H1 (cell line): ENCODE measurements at regions not wholly inside any gene's neighbourhood (a gene's known extent, or its start where the extent isn't known, plus 50 kb on each side); places are given as distances from the start of the nearest gene placed in this dataset.

ENCODE experiments used
- CTCF ChIA-PET: fragments of 300-600 bp; sonication (Branson Sonifier 250); formaldehyde crosslinking; loops from one replicate; lab custom pipeline; 2021; ENCODE audit not compliant: partially characterized antibody; lab: Charles Lee
- POLR2A ChIA-PET: fragments of 300-600 bp; sonication (Branson Sonifier 250); formaldehyde crosslinking; loops from one replicate; lab custom pipeline; 2021; ENCODE audit warnings: inconsistent platforms; ENCODE audit not compliant: partially characterized antibody; lab: Charles Lee
- DNase-seq, 2 experiments: peaks; one replicate each; pipeline versions ENCODE4 v3.0.0 to v3.0.0-alpha.2; 2010 to 2022; ENCODE audit warnings: low spot score in 2 of 2, low read depth in 1 of 2, mixed read lengths in 1 of 2
- FAIRE-seq: peaks from 2 replicates; lab custom pipeline; 2011; peaks lifted over from hg19 to GRCh38; lab: Jason Lieb, UNC
- H2AFZ ChIP-seq: 2 replicates; pipeline ENCODE4 v1.8.1; 2012; ENCODE audit warnings: low read length, inconsistent platforms
- H2AK5ac ChIP-seq: 2 replicates; pipeline ENCODE4 v1.6.1; 2013; ENCODE audit warnings: low read depth, low read length
- H2BK120ac ChIP-seq: replicated peaks from 2 replicates; pipeline ENCODE3; 2013; ENCODE audit warnings: low read depth, low read length, inconsistent platforms
- H2BK12ac ChIP-seq: 2 replicates; pipeline ENCODE4 v1.6.1; 2013; ENCODE audit warnings: low read depth, low read length
- H2BK15ac ChIP-seq: 2 replicates; pipeline ENCODE4 v1.6.1; 2013; ENCODE audit warnings: low read length
- H2BK20ac ChIP-seq: 2 replicates; pipeline ENCODE4 v1.6.1; 2013; ENCODE audit warnings: low read length
- H2BK5ac ChIP-seq: 2 replicates; pipeline ENCODE4 v1.6.1; 2013; ENCODE audit warnings: low read depth, low read length
- H3K14ac ChIP-seq: 2 replicates; pipeline ENCODE4 v1.6.1; 2013; ENCODE audit warnings: inconsistent platforms; ENCODE audit not compliant: insufficient read length
- H3K18ac ChIP-seq: 2 replicates; pipeline ENCODE4 v1.6.1; 2013; ENCODE audit warnings: low read length; ENCODE audit errors: extremely low read depth
- H3K23ac ChIP-seq: 2 replicates; pipeline ENCODE4 v1.6.1; 2013; ENCODE audit warnings: inconsistent platforms; ENCODE audit not compliant: insufficient read length
- H3K23me2 ChIP-seq: 2 replicates; pipeline ENCODE4 v1.6.1; 2013; ENCODE audit warnings: low read depth, low read length
- H3K27ac ChIP-seq: 2 replicates; pipeline ENCODE4 v1.6.1; 2011; ENCODE audit warnings: low read depth, low read length, inconsistent platforms
- H3K27me3 ChIP-seq, 4 experiments: replicated peaks in 1 of 4; 1 replicate in 1 of 4; 2 replicates in 3 of 4; pipeline versions ENCODE4 v1.6.1 to v1.8.1; 2011 to 2013; ENCODE audit warnings: low read length in 3 of 4, mild to moderate bottlenecking in 3 of 4, inconsistent platforms in 2 of 4, mixed read lengths in 2 of 4, moderate library complexity in 1 of 4; ENCODE audit not compliant: control insufficient read depth in 3 of 4, insufficient read depth in 3 of 4; ENCODE audit errors: extremely low read depth in 1 of 4
- H3K36me3 ChIP-seq, 4 experiments: 2 replicates each; pipeline versions ENCODE4 v1.6.1 to v1.8.1; 2011 to 2013; ENCODE audit warnings: mild to moderate bottlenecking in 4 of 4, low read length in 3 of 4, moderate library complexity in 2 of 4, control low read depth in 1 of 4, inconsistent platforms in 1 of 4; ENCODE audit not compliant: insufficient read depth in 4 of 4, control insufficient read depth in 2 of 4
- H3K4ac ChIP-seq: replicated peaks from 2 replicates; pipeline ENCODE3; 2013; ENCODE audit warnings: low read length, low read depth, mixed read lengths, inconsistent platforms; ENCODE audit not compliant: insufficient read length
- H3K4me1 ChIP-seq, 4 experiments: replicated peaks in 1 of 4; 1 replicate in 1 of 4; 2 replicates in 3 of 4; pipeline versions ENCODE4 v1.6.1 to v1.8.1; 2011 to 2013; ENCODE audit warnings: low read length in 3 of 4, inconsistent platforms in 2 of 4, mixed read lengths in 1 of 4; ENCODE audit not compliant: insufficient read depth in 4 of 4, control insufficient read depth in 3 of 4
- H3K4me2 ChIP-seq, 2 experiments: 2 replicates each; pipeline versions ENCODE4 v1.6.1 to v1.8.1; 2011 to 2013; ENCODE audit warnings: low read depth in 2 of 2, low read length in 2 of 2, control low read depth in 1 of 2, inconsistent platforms in 1 of 2, mild to moderate bottlenecking in 1 of 2; ENCODE audit not compliant: insufficient read depth in 1 of 2
- H3K4me3 ChIP-seq, 4 experiments: fragments of 200-600, 300-600 bp in 1 of 4; sonication (generic), shearing (Covaris generic), sonication (Bioruptor Twin) in 1 of 4; 2 replicates each; pipeline versions ENCODE4 v1.5.1 to v1.8.1; 2011 to 2016; ENCODE audit warnings: low read length in 4 of 4, low read depth in 3 of 4, control low read depth in 2 of 4, inconsistent platforms in 2 of 4, mild to moderate bottlenecking in 2 of 4, mixed read lengths in 1 of 4, moderate library complexity in 1 of 4; ENCODE audit not compliant: insufficient read depth in 2 of 4; ENCODE audit errors: extremely low read depth in 1 of 4
- H3K56ac ChIP-seq: replicated peaks from 2 replicates; pipeline ENCODE3; 2013; ENCODE audit warnings: low read depth, mild to moderate bottlenecking, mixed read lengths, low read length, inconsistent platforms; ENCODE audit not compliant: insufficient read length
- H3K79me1 ChIP-seq: 2 replicates; pipeline ENCODE4 v1.6.1; 2013; ENCODE audit warnings: low read depth, low read length, control low read depth
- H3K79me2 ChIP-seq, 2 experiments: 2 replicates each; pipeline versions ENCODE4 v1.6.1 to v1.8.1; 2012 to 2013; ENCODE audit warnings: low read length in 2 of 2, mild to moderate bottlenecking in 2 of 2, inconsistent platforms in 1 of 2; ENCODE audit not compliant: insufficient read depth in 2 of 2, control insufficient read depth in 1 of 2
- H3K9ac ChIP-seq, 4 experiments: replicated peaks in 1 of 4; 1 replicate in 1 of 4; 2 replicates in 3 of 4; pipeline versions ENCODE4 v1.6.1 to v1.8.1; 2011 to 2013; ENCODE audit warnings: low read depth in 3 of 4, low read length in 3 of 4, control low read depth in 2 of 4, mild to moderate bottlenecking in 2 of 4, moderate library complexity in 2 of 4, inconsistent platforms in 1 of 4; ENCODE audit errors: extremely low read depth in 1 of 4
- H3K9me3 ChIP-seq, 2 experiments: 2 replicates each; pipeline versions ENCODE4 v1.6.1 to v1.8.1; 2012 to 2013; ENCODE audit warnings: mild to moderate bottlenecking in 2 of 2, moderate library complexity in 2 of 2, control low read depth in 1 of 2, inconsistent platforms in 1 of 2, low read depth in 1 of 2, low read length in 1 of 2, mixed read lengths in 1 of 2; ENCODE audit not compliant: insufficient read depth in 2 of 2
- H4K20me1 ChIP-seq, 2 experiments: replicated peaks in 1 of 2; 2 replicates each; pipeline versions ENCODE3 to v1.8.1; 2011 to 2013; ENCODE audit warnings: inconsistent platforms in 2 of 2, low read length in 2 of 2, mild to moderate bottlenecking in 1 of 2; ENCODE audit not compliant: insufficient read depth in 2 of 2, control insufficient read depth in 1 of 2
- H4K5ac ChIP-seq: 2 replicates; pipeline ENCODE4 v1.6.1; 2013; ENCODE audit warnings: low read length, low read depth, mixed read lengths, inconsistent platforms; ENCODE audit not compliant: insufficient read length
- H4K8ac ChIP-seq: 2 replicates; pipeline ENCODE4 v1.8.0; 2013; ENCODE audit warnings: mild to moderate bottlenecking, moderate library complexity, low read length, inconsistent platforms; ENCODE audit not compliant: insufficient read depth; ENCODE audit errors: extremely low read depth
- H4K91ac ChIP-seq: replicated peaks from 2 replicates; pipeline ENCODE3; 2013; ENCODE audit warnings: low read length, mixed read lengths, inconsistent platforms; ENCODE audit not compliant: insufficient read length
- CBX5 ChIP-seq: fragments of 300-800, 300-1000 bp; sonication (generic); IDR thresholded peaks from 2 replicates; pipeline ENCODE4 v1.7.1; 2016; ENCODE audit warnings: antibody characterized with exemption, low read length, low read depth
- CHD1 ChIP-seq: IDR thresholded peaks from 2 replicates; pipeline ENCODE4 v1.6.1; 2012; ENCODE audit warnings: low read depth, low read length, improper control_type of control experiment
- CTCF ChIP-seq, 3 experiments: IDR thresholded peaks; 1 replicate in 2 of 3; 2 replicates in 1 of 3; pipeline versions ENCODE4 v1.5.1 to v1.6.1; 2011; ENCODE audit warnings: low read length in 3 of 3, mild to moderate bottlenecking in 3 of 3, inconsistent platforms in 2 of 3, low read depth in 1 of 3, moderate library complexity in 1 of 3; ENCODE audit not compliant: insufficient read depth in 1 of 3; ENCODE audit errors: control extremely low read depth in 1 of 3
- EZH2 ChIP-seq: fragments of 200-600 bp; sonication (generic); IDR thresholded peaks from 2 replicates; pipeline ENCODE4 v1.7.1; 2012; ENCODE audit warnings: low read depth, mild to moderate bottlenecking, moderate library complexity, low read length, inconsistent platforms; ENCODE audit not compliant: severe bottlenecking
- JUND ChIP-seq: IDR thresholded peaks from 2 replicates; pipeline ENCODE4 v1.6.1; 2011; ENCODE audit warnings: mild to moderate bottlenecking, improper control_type of control experiment, low read length
- MAFK ChIP-seq: IDR thresholded peaks from 2 replicates; pipeline ENCODE4 v1.6.1; 2012; ENCODE audit warnings: low read depth, mild to moderate bottlenecking, improper control_type of control experiment, low read length
- RFX5 ChIP-seq: IDR thresholded peaks from 2 replicates; pipeline ENCODE4 v1.6.1; 2011; ENCODE audit warnings: low read depth, low read length, improper control_type of control experiment, borderline replicate concordance
- SAP30 ChIP-seq: fragments of 300-600 bp; sonication (generic); IDR thresholded peaks from 2 replicates; pipeline ENCODE4 v1.7.1; 2012; ENCODE audit warnings: low read length, moderate library complexity, mild to moderate bottlenecking, inconsistent platforms; ENCODE audit not compliant: insufficient read depth, insufficient replicate concordance
- SUZ12 ChIP-seq: fragments of 200-600 bp; sonication (generic); IDR thresholded peaks from 2 replicates; pipeline ENCODE4 v1.6.1; 2012; ENCODE audit warnings: mild to moderate bottlenecking, inconsistent platforms, low read length, moderate library complexity, mixed read lengths
- TAF7 ChIP-seq: optimal IDR thresholded peaks from 2 replicates; pipeline ENCODE3; 2011; ENCODE audit warnings: low read depth, mild to moderate bottlenecking, inconsistent platforms, low read length, moderate library complexity, borderline replicate concordance
- TEAD4 ChIP-seq: IDR thresholded peaks from 2 replicates; pipeline ENCODE4 v1.6.1; 2012; ENCODE audit warnings: low read depth, low read length, inconsistent platforms, mixed read lengths
- WGBS, 2 experiments: shearing (Covaris generic) in 1 of 2; methylation state at CpG; one replicate each; pipeline versions ENCODE4 v1.1.6 to v1.1.7; 2013 to 2015; ENCODE audit warnings: low lambda C conversion rate in 2 of 2, mixed read lengths in 2 of 2, inconsistent platforms in 1 of 2, low coverage in 1 of 2, missing lambda C conversion rate in 1 of 2; ENCODE audit not compliant: insufficient replicate concordance in 2 of 2, insufficient coverage in 1 of 2, insufficient read length in 1 of 2; ENCODE audit errors: extremely low coverage in 1 of 2, missing lambda C conversion rate in 1 of 2; 5-methylcytosine and 5-hydroxymethylcytosine counted together

GRCh38 chr12:43621262-43621661 is 69.3 kb upstream of the ADAMTS20 start:
- H4K20me1 ChIP-seq = no peaks in the 10 kb centered on the region
- no peak overlapping the region for H3K4me2 ChIP-seq
- no peak overlapping the region for H4K8ac ChIP-seq
- H3K36me3 ChIP-seq = no peaks in the 10 kb centered on the region
- 88% methylated on average over 2 of the region's 2 CpGs; no CpG with 5 or more reads in 1 of the 2 experiments for WGBS, 2 experiments
- H3K27me3 ChIP-seq = no peaks in the 10 kb centered on the region
- H4K91ac ChIP-seq = no peak overlapping the region
- no peak overlapping the region for H3K18ac ChIP-seq
- no peak overlapping the region for H2BK15ac ChIP-seq
- H2AK5ac ChIP-seq = no peak overlapping the region
- no peak for DNase-seq
- H3K79me2 ChIP-seq = no peaks in the 10 kb centered on the region
- no peak overlapping the region for H4K5ac ChIP-seq
- H3K56ac ChIP-seq = no peak overlapping the region
- H3K4me3 ChIP-seq = no peak overlapping the region
- H3K9me3 ChIP-seq = no peaks in the 10 kb centered on the region
- H3K4ac ChIP-seq = no peak overlapping the region
- no peak overlapping the region for H2BK5ac ChIP-seq
- no peak overlapping the region for H3K27ac ChIP-seq
- no peak overlapping the region for H2BK20ac ChIP-seq
- no peaks in the 10 kb centered on the region for H3K23me2 ChIP-seq
- no peak overlapping the region for H3K14ac ChIP-seq
- H2BK120ac ChIP-seq = no peak overlapping the region
- H3K4me1 ChIP-seq = no peaks in the 10 kb centered on the region
- FAIRE-seq = no peak
- POLR2A ChIA-PET = interaction anchor here (0.5 to 1.1 kb wide), 2 partner anchors 69 to 214 kb away, joined by 3 to 4 read pairs; partner anchors contain the start of genes ADAMTS20 and TMEM117
- H3K9ac ChIP-seq = no peak overlapping the region
- CTCF ChIA-PET = interaction anchor here (0.6 to 1.0 kb wide), 2 partner anchors 34 to 135 kb away, joined by 3 to 4 read pairs; no protein-coding TSS in a partner anchor
- no peak overlapping the region for H3K23ac ChIP-seq
- H3K79me1 ChIP-seq = no peaks in the 10 kb centered on the region
- no peak overlapping the region for H2AFZ ChIP-seq
- no peak overlapping the region for H2BK12ac ChIP-seq
- TF ChIP-seq SAP30 = no peak
- TF ChIP-seq CHD1 = no peak
- no peak for TF ChIP-seq TAF7
- TF ChIP-seq JUND = no peak
- 0 out of 2 replicates have a peak, but pooled peaks have one; percentile 58 for TF ChIP-seq TEAD4
- peak in 1 of 3 experiments; percentile 18; a peak in 1 of 4 replicates for TF ChIP-seq CTCF (IDR thresholded peaks at IDR 0.05; ENCODE audit: control extremely low read depth in 1 of 3, insufficient read depth in 1 of 3, low read depth in 1 of 3, low read length in 3 of 3)
- TF ChIP-seq EZH2 = no peak
- TF ChIP-seq CBX5 = no peak
- no peak for TF ChIP-seq RFX5
- TF ChIP-seq SUZ12 = no peak
- no peak for TF ChIP-seq MAFK
